ENCODE measurements at regions not wholly inside any gene's neighbourhood (a gene's known extent, or its start where the extent isn't known, plus 50 kb on each side); places are given as distances from the start of the nearest gene placed in this dataset.
"Not testable (repeated sequence)": the region's sequence is repeated elsewhere in the genome, so short reads cannot be mapped to it uniquely, and the experiment has no call there.

DNA sequence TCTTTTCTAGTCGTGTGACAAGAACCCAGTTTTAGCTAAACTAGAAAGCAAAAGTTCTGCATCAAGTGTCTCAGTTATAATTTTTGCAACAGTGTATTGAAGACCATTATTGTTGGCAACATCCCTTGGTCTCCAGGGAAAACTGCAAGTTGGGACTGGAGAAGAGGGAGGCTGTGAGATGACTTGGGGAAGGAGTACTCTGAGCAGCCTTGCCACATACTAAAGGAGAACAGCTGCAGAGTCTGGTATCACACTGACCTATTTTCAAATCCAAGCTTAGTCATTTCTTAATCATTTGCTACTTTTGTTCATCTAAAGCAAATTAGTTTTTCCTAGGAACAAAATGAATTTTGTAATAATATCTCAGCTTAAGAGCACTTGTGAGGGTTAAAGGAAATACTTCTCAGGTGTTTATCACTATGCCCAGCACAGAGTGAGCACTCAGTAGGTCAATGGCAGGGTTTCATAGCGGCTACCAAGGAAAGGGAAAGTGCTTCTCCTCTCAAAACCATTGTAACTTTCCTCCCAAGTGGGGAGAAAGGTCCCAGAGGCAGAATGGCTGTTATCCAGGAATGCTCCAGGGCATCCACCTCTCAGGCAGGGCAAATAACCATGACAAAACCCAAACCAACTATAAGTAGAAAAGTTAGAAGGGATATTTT, 247.1 kb downstream of the C11orf87 start:
- Mint-ChIP-seq H3K9me3 (ENCODE audit: low read depth) (peaks cover 6% of the 10 kb centered on the region), H3K4me3 (ENCODE audit: low read depth) (no peak overlapping the region), H3K36me3 (ENCODE audit: insufficient read depth) (no peaks in the 10 kb centered on the region), H3K27ac (no peak overlapping the region), H3K4me1 (ENCODE audit: low read depth) (no peaks in the 10 kb centered on the region), H3K27me3 (no peaks in the 10 kb centered on the region)
- DNase-seq (ENCODE audit: low spot score, unreplicated experiment), result no peak
- TF ChIP-seq, protein P1, sequence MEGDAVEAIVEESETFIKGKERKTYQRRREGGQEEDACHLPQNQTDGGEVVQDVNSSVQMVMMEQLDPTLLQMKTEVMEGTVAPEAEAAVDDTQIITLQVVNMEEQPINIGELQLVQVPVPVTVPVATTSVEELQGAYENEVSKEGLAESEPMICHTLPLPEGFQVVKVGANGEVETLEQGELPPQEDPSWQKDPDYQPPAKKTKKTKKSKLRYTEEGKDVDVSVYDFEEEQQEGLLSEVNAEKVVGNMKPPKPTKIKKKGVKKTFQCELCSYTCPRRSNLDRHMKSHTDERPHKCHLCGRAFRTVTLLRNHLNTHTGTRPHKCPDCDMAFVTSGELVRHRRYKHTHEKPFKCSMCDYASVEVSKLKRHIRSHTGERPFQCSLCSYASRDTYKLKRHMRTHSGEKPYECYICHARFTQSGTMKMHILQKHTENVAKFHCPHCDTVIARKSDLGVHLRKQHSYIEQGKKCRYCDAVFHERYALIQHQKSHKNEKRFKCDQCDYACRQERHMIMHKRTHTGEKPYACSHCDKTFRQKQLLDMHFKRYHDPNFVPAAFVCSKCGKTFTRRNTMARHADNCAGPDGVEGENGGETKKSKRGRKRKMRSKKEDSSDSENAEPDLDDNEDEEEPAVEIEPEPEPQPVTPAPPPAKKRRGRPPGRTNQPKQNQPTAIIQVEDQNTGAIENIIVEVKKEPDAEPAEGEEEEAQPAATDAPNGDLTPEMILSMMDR (IDR thresholded peaks at IDR 0.05; ENCODE audit: unreplicated experiment), result no peak

DNA sequence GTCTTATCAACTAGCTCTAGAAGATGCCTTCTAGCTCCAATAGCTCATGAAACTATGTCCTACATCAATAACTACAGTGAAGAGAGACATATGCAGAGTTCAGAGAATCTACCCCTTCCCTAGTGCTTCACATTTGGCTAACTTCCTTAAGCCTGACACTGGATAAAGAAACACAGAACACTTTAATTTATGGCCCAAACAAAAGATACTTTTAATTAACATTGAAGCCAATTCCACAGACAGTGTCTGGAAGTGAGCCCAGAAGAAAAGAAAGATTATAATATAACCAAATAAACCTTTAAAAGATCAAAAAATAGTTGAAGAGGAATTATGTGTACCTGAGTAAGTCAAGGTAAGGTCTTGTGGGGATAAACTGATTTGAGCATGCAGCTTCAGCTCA, 255.2 kb downstream of the C11orf87 start:
- no peak for DNase-seq (ENCODE audit: low spot score, unreplicated experiment)
- Mint-ChIP-seq H3K27me3 (peaks cover 6% of the 10 kb centered on the region), H3K27ac (no peak overlapping the region), H3K36me3 (ENCODE audit: insufficient read depth) (no peaks in the 10 kb centered on the region), H3K4me3 (ENCODE audit: low read depth) (no peak overlapping the region), H3K9me3 (ENCODE audit: low read depth) (no peaks in the 10 kb centered on the region), H3K4me1 (ENCODE audit: low read depth) (no peaks in the 10 kb centered on the region)
- TF ChIP-seq, protein P1 (IDR thresholded peaks at IDR 0.05; ENCODE audit: unreplicated experiment), result no peak

DNA sequence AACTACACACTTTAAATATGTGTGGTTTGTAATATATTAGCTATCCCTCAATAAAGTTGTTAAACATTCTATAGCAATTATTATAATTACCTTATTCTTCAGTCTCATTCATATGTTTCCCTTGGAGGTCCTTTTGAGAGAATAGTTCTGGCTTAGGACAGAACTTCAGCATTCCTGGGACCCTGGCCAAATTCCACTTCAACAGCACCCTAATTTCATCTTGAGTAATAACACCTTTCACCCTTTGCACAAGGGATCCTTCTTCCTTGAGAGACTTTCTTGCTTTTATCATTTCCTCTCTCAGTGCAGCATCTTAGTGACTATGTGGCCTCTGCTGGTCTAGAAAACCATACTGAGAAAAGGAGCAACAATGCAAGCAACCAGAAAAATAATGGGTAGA, 255.9 kb downstream of the C11orf87 start:
- TF ChIP-seq, protein P1 (IDR thresholded peaks at IDR 0.05; ENCODE audit: unreplicated experiment), result no peak
- H3K4me1 Mint-ChIP-seq (ENCODE audit: low read depth), result no peaks in the 10 kb centered on the region
- H3K27ac Mint-ChIP-seq, result no peak overlapping the region
- H3K9me3 Mint-ChIP-seq (ENCODE audit: low read depth), result no peaks in the 10 kb centered on the region
- peaks cover 6% of the 10 kb centered on the region for H3K27me3 Mint-ChIP-seq
- no peak overlapping the region for H3K4me3 Mint-ChIP-seq (ENCODE audit: low read depth)
- DNase-seq (ENCODE audit: low spot score, unreplicated experiment), result no peak
- H3K36me3 Mint-ChIP-seq (ENCODE audit: insufficient read depth), result no peaks in the 10 kb centered on the region

DNA sequence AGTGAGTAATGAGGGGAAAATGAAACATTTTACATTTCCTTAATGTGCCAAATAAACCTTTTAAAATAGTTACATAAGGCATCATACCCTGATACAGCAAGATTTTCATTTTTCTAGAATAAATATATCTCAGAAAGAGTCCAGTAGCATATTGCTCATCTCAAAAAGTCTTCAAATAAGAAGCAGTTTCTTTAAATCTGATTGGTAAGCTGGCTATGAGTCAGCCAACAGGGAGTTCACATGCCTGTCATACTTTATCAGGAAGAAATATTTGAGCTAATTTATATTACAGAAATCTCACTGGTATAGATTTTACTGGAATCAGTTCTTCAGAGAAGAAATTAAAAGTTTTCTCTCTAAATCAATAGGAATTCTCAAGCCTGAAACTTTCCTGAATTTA, 258.1 kb downstream of the C11orf87 start:
- no peaks in the 10 kb centered on the region for H3K36me3 Mint-ChIP-seq (ENCODE audit: insufficient read depth)
- H3K9me3 Mint-ChIP-seq (ENCODE audit: low read depth), result no peaks in the 10 kb centered on the region
- TF ChIP-seq, protein P1 (IDR thresholded peaks at IDR 0.05; ENCODE audit: unreplicated experiment), result no peak
- no peak overlapping the region for H3K4me3 Mint-ChIP-seq (ENCODE audit: low read depth)
- no peaks in the 10 kb centered on the region for H3K4me1 Mint-ChIP-seq (ENCODE audit: low read depth)
- no peak for DNase-seq (ENCODE audit: low spot score, unreplicated experiment)
- H3K27me3 Mint-ChIP-seq, result peaks cover 6% of the 10 kb centered on the region
- H3K27ac Mint-ChIP-seq, result no peak overlapping the region

GRCh38 chr11:109682788-109683187, 260.8 kb downstream of the C11orf87 start:
- DNase-seq (ENCODE audit: low spot score, unreplicated experiment); H3K9me3 Mint-ChIP-seq (ENCODE audit: low read depth); H3K36me3 Mint-ChIP-seq (ENCODE audit: insufficient read depth); H3K27me3 Mint-ChIP-seq; H3K4me1 Mint-ChIP-seq (ENCODE audit: low read depth); H3K4me3 Mint-ChIP-seq (ENCODE audit: low read depth); H3K27ac Mint-ChIP-seq: not testable (repeated sequence)

DNA sequence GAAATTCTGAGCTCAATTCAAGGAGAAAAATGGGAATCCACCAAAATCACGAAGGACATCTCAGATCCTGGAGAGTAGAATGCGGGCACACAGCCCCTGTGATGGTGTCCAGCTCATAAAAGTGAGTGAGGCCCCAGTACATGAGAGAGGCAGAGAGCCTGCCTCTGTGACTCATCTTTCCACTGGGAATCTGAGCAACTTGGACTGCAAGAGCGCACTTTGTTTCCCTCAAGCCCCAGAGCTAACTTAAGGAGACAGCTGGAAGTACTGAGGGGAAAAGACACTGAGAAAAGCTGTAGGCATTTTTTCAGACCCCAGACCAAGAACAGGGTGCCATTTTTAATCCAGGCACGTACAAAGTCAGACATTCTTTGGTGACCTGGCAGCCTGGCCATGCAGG, 273.7 kb downstream of the C11orf87 start:
- TF ChIP-seq, protein P1 (IDR thresholded peaks at IDR 0.05; ENCODE audit: unreplicated experiment), result no peak
- H3K36me3 Mint-ChIP-seq (ENCODE audit: insufficient read depth), result no peaks in the 10 kb centered on the region
- H3K9me3 Mint-ChIP-seq (ENCODE audit: low read depth), result peaks cover 17% of the 10 kb centered on the region
- no peak overlapping the region for H3K27ac Mint-ChIP-seq
- H3K4me3 Mint-ChIP-seq (ENCODE audit: low read depth), result no peak overlapping the region
- H3K27me3 Mint-ChIP-seq, result no peaks in the 10 kb centered on the region
- no peaks in the 10 kb centered on the region for H3K4me1 Mint-ChIP-seq (ENCODE audit: low read depth)
- DNase-seq (ENCODE audit: low spot score, unreplicated experiment), result no peak
